ENCODE measurements at regions not wholly inside any gene's neighbourhood (a gene's known extent, or its start where the extent isn't known, plus 50 kb on each side); places are given as distances from the start of the nearest gene placed in this dataset.

GRCh38 chr20:63100174-63100925, 93.6 kb upstream of the BHLHE23 start:
- no peak for DNase-seq (ENCODE audit: low spot score)

GRCh38 chr20:63099456-63100173, 92.9 kb upstream of the BHLHE23 start:
- DNase-seq (ENCODE audit: low spot score): no peak

GRCh38 chr20:63098195-63098810, 91.5 kb upstream of the BHLHE23 start:
- DNase-seq (ENCODE audit: low spot score): no peak

- no peak for DNase-seq (ENCODE audit: low spot score)
Measured at GRCh38 chr20:63097336-63097831, 90.6 kb upstream of the BHLHE23 start.

- no peak for DNase-seq (ENCODE audit: low spot score)
Measured at GRCh38 chr20:63096681-63097335, 90.0 kb upstream of the BHLHE23 start.

- no peak for DNase-seq (ENCODE audit: low spot score)
Measured at GRCh38 chr20:63095718-63096654, 89.2 kb upstream of the BHLHE23 start.

GRCh38 chr20:63094767-63095499, 88.2 kb upstream of the BHLHE23 start:
- DNase-seq (ENCODE audit: low spot score): no peak

- DNase-seq (ENCODE audit: low spot score): no peak
Measured at GRCh38 chr20:63093966-63094766, 87.4 kb upstream of the BHLHE23 start.

GRCh38 chr20:63092660-63093215, 86.0 kb upstream of the BHLHE23 start:
- no peak for DNase-seq (ENCODE audit: low spot score)

GRCh38 chr20:63091901-63092659, 85.3 kb upstream of the BHLHE23 start:
- no peak for DNase-seq (ENCODE audit: low spot score)

GRCh38 chr20:63090682-63091571, 84.2 kb upstream of the BHLHE23 start:
- DNase-seq (ENCODE audit: low spot score): no peak

GRCh38 chr20:63090052-63090451, 83.3 kb upstream of the BHLHE23 start:
- no peak for DNase-seq (ENCODE audit: low spot score)

GRCh38 chr20:63089051-63089907, 82.5 kb upstream of the BHLHE23 start:
- no peak for DNase-seq (ENCODE audit: low spot score)

- DNase-seq (ENCODE audit: low spot score): no peak
Measured at GRCh38 chr20:63087872-63088680, 81.3 kb upstream of the BHLHE23 start.

GRCh38 chr20:63087236-63087871, 80.6 kb upstream of the BHLHE23 start:
- no peak for DNase-seq (ENCODE audit: low spot score)

All from NAMALWA (cell line).